ENCODE measurements at regions not wholly inside any gene's neighbourhood (a gene's known extent, or its start where the extent isn't known, plus 50 kb on each side); places are given as distances from the start of the nearest gene placed in this dataset.

DNA sequence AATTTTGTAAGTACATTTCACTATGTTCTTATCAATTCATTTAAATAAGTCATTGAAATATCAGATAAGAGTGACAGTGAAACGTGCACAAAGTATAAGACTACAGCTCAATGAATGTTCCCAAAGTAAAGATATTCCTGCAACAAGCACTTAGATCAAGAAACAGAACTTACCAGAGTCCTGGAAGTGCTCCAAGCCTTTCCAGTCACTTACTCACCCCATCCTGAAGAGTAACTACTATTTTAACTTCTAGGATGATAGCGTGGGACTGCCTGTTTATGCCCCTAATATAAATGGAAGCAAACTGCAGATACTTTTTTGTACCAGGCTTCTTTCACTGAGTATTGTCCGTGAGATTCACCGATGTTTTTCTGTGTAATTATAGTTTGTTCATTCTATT is 768.9 kb downstream of the SLC4A3 start:
- H3K36me3 ChIP-seq (replicated peaks in 1 of 2), result no peaks in the 10 kb centered on the region
- H3K27ac ChIP-seq, result no peak overlapping the region
- WGBS, 4 donors, result 55 to 74% (median 60%) methylated on average over 4 of the region's 4 CpGs
- intact Hi-C loops (cut with DNase I), result no loop called here
- H3K4me3 ChIP-seq, result no peak overlapping the region
- no peaks in the 10 kb centered on the region for H3K4me1 ChIP-seq (replicated peaks in 1 of 2)
- TF ChIP-seq POLR2A (IDR thresholded peaks at IDR 0.05), result no peak
- H3K27me3 ChIP-seq, result no peaks in the 10 kb centered on the region
- no peaks in the 10 kb centered on the region for H3K9me3 ChIP-seq (replicated peaks in 1 of 3)
- no peak for DNase-seq

GRCh38 chr2:220410296-220410695 is 782.9 kb downstream of the SLC4A3 start:
- 42 to 89% (median 86%) methylated on average over 1 of the region's 1 CpG for WGBS, 4 donors

GRCh38 chr2:220417503-220417902 is 790.1 kb downstream of the SLC4A3 start:
- no peak for TF ChIP-seq CTCF (IDR thresholded peaks at IDR 0.05)
- no peak for TF ChIP-seq POLR2A (IDR thresholded peaks at IDR 0.05)
- 75 to 81% (median 79%) methylated on average over 6 to 7 of the region's 7 CpGs for WGBS, 4 donors
- no peak for DNase-seq
- Histone ChIP-seq H3K4me3 (no peak overlapping the region), H3K4me1 (replicated peaks in 1 of 2) (no peaks in the 10 kb centered on the region), H3K27ac (no peak overlapping the region), H3K36me3 (replicated peaks in 1 of 2) (no peaks in the 10 kb centered on the region), H3K9me3 (replicated peaks in 1 of 3) (no peaks in the 10 kb centered on the region), H3K27me3 (no peaks in the 10 kb centered on the region)
- intact Hi-C loops (cut with DNase I), result no loop called here

More at GRCh38 chr2:220410296-220410695, 782.9 kb downstream of the SLC4A3 start:
- no peaks in the 10 kb centered on the region for H3K36me3 ChIP-seq (replicated peaks in 1 of 2)
- no peaks in the 10 kb centered on the region for H3K9me3 ChIP-seq (replicated peaks in 1 of 3)
- H3K27me3 ChIP-seq, result no peaks in the 10 kb centered on the region
- H3K27ac ChIP-seq, result no peak overlapping the region
- TF ChIP-seq CTCF (IDR thresholded peaks at IDR 0.05) (no peak), POLR2A (IDR thresholded peaks at IDR 0.05) (no peak)
- intact Hi-C loops (cut with DNase I), result no loop called here
- H3K4me1 ChIP-seq (replicated peaks in 1 of 2), result no peaks in the 10 kb centered on the region
- H3K4me3 ChIP-seq, result no peak overlapping the region
- DNase-seq, result no peak

GRCh38 chr2:220419647-220420046 is 792.2 kb downstream of the SLC4A3 start:
- no peak for TF ChIP-seq POLR2A (IDR thresholded peaks at IDR 0.05)
- no peak for TF ChIP-seq CTCF (IDR thresholded peaks at IDR 0.05)
- H3K27ac ChIP-seq, result no peak overlapping the region
- H3K27me3 ChIP-seq, result no peaks in the 10 kb centered on the region
- no peaks in the 10 kb centered on the region for H3K4me1 ChIP-seq (replicated peaks in 1 of 2)
- H3K9me3 ChIP-seq (replicated peaks in 1 of 3), result no peaks in the 10 kb centered on the region
- intact Hi-C loops (cut with DNase I), result no loop called here
- 41 to 53% (median 47%) methylated on average over 4 of the region's 4 CpGs for WGBS, 4 donors
- no peak for DNase-seq
- no peaks in the 10 kb centered on the region for H3K36me3 ChIP-seq (replicated peaks in 1 of 2)
- H3K4me3 ChIP-seq, result no peak overlapping the region

DNA sequence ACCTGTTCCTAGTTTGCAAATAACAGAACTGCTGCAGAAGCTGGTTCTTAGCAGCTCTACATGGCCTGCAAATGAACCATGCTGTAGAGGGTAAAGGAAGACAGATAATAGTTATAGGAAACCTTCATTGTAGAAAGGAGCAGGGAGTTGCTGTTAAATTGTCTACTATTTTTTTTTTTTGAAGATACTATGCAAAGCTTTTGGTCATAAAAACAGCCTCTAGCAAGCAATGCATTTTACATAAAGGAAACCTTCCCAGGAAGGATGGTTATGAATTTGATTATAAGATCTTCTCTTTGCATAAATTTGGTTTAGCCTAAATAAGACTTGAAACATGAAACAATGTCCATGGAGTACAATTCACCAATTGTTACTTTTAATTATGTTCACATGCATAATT is 793.4 kb downstream of the SLC4A3 start:
- no peaks in the 10 kb centered on the region for H3K9me3 ChIP-seq (replicated peaks in 1 of 3)
- H3K36me3 ChIP-seq (replicated peaks in 1 of 2), result no peaks in the 10 kb centered on the region
- TF ChIP-seq CTCF (IDR thresholded peaks at IDR 0.05), result no peak
- TF ChIP-seq POLR2A (IDR thresholded peaks at IDR 0.05), result no peak
- intact Hi-C loops (cut with DNase I), result no loop called here
- no peaks in the 10 kb centered on the region for H3K4me1 ChIP-seq (replicated peaks in 1 of 2)
- H3K27me3 ChIP-seq, result no peaks in the 10 kb centered on the region
- no peak overlapping the region for H3K27ac ChIP-seq
- H3K4me3 ChIP-seq, result no peak overlapping the region
- DNase-seq, result no peak
